ENCODE measurements at regions not wholly inside any gene's neighbourhood (a gene's known extent, or its start where the extent isn't known, plus 50 kb on each side); places are given as distances from the start of the nearest gene placed in this dataset.

GRCh38 chr20:47850146-47850545 is 64.9 kb upstream of the SULF2 start:
- no peak for TF ChIP-seq EZH2 (IDR thresholded peaks at IDR 0.05; ENCODE audit: borderline replicate concordance, low read depth, low read length, poor library complexity, severe bottlenecking)
- TF ChIP-seq CTCF (conservative IDR thresholded peaks at IDR 0.05; ENCODE audit: low read depth, low read length) = no peak

All from A673 (cell line).